Stimulated activated CD8-positive, alpha-beta memory T cell treated with anti-CD3 and anti-CD28 coated beads, Interleukin-7, amount 100 ng/mL, for 24 hours (primary cell): ENCODE measurements at regions not wholly inside any gene's neighbourhood (a gene's known extent, or its start where the extent isn't known, plus 50 kb on each side); places are given as distances from the start of the nearest gene placed in this dataset.
"Not testable (repeated sequence)": the region's sequence is repeated elsewhere in the genome, so short reads cannot be mapped to it uniquely, and the experiment has no call there.

Source experiments
- DNase-seq: peaks from one replicate; pipeline ENCODE4 v3.0.0-alpha.2; 2020; ENCODE audit warnings: low read depth

DNA sequence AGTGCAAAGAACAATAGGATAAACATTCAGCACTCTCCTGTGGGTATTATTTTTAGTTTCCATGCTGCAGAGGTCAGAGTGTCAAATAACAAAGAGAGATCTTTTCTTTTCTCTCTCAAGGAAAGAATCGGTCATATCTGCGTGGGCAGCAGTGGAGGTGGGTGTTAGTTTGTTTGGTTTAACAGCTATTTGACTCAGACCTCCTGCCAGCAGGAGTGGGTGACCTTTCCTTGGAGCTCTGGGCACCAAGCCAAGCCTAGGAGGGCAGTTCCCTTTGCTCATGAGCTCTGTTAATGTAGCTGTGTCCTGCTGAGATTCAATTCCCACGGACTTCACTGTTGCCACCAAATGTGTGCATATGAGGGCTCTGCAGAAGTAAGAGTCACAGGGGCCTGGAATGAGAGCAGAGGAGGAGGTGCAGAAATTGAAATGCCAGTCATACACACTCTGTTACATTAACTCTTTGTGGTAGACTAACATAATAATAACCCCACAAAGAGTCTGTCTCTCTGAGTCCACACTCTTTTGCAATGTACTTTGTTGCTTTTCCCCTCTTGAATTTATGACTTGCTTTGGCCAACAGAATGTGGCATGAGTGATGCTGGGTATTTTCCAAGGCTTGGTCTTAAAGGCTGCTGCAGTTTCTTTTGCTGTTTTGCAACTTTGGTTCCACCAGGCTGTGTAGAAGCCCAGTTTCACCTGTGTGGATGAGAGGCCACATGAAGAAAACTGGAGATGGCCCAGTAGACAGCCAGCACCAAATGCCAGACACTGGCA is 76.0 kb upstream of the GRK3 start:
- DNase-seq = peak; percentile 6

- no peak for DNase-seq
Measured at GRCh38 chr22:25489947-25490346, 74.5 kb upstream of the GRK3 start.

DNA sequence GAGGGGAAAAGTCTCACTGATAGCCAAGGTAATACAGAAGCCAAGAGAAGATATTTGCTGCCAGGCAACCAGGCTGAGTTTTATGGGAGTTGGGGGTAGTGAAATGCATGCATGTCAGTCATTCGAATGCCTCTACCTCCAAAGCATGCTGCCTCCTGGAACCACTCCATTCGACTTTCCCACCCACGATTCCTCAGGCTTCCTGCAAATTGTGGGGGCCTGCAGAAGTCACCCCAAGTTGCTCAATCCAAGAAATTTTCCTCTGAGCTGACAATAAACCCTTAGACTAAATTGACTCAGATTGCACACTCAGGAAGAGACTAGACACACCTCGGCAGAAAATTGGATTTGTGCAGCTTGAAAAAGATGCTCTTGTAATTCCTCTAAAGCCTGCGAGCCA is 73.6 kb upstream of the GRK3 start:
- DNase-seq = no peak

- no peak for DNase-seq
Measured at GRCh38 chr22:25492162-25492561, 72.3 kb upstream of the GRK3 start.

DNA sequence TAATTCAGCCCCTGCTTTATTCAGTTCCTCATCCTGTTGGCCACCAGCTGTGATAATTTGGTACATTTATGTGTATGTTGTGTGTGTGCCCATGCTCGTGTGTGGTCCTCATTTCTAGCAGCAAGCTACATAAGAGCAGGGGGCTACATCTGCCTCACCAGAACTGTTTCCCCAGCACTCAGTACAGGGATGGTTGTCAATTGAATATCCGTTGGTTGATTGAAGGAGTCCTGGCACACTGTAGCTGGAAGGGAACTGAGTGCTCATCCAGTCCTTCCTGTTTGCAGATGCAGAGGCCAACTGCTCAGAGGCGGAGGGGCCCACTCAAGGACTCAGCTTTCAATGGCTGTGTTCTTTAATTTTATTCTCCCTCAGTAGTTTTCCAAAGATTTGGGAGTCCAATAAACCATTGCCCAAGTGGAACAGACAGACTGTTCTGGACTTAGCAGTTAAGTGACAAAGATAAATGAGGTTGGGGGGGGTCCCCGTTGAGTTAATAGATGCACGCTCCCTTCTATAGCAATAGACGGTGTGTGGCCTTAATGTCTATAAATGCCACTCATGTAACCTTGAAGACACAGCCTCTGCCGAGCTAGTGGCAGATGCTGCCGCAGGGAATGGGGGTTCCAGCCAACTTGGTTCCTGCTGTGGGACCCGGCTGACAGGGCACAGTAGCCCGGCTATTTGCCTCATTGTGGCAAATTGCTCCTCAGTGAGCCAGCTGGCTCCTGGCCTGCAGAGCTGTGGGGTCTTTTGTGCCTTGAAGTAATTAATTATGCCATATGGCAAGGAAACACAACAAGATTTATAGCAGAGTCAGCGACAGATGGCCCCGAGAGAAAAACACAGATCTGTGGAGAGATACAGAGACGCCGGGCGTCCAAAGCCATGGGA is 71.4 kb upstream of the GRK3 start:
- no peak for DNase-seq

DNA sequence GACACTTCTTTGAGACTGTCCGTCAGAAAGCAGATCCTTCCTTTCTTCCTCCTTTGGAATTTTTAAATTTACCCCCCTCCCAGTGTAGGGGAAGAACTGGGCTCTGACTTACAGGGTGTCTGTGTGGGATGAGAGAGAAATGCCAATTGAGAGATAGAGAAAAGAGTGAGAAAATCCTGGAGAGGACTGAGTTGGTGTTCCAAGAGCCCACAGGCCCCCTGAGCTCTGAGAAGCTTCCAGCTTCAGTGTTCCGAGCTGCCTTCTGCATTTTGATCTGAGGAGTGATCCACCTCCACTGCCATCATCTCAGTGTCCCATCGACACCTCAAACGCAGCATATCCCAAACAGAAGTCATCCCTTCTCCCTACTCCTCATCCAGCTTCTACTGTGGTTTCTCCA is 70.7 kb upstream of the GRK3 start:
- no peak for DNase-seq

GRCh38 chr22:25494774-25495173 is 69.7 kb upstream of the GRK3 start:
- DNase-seq = no peak

- DNase-seq = no peak
Measured at GRCh38 chr22:25495285-25495684, 69.2 kb upstream of the GRK3 start.

GRCh38 chr22:25496396-25497064 is 67.9 kb upstream of the GRK3 start:
- no peak for DNase-seq

DNA sequence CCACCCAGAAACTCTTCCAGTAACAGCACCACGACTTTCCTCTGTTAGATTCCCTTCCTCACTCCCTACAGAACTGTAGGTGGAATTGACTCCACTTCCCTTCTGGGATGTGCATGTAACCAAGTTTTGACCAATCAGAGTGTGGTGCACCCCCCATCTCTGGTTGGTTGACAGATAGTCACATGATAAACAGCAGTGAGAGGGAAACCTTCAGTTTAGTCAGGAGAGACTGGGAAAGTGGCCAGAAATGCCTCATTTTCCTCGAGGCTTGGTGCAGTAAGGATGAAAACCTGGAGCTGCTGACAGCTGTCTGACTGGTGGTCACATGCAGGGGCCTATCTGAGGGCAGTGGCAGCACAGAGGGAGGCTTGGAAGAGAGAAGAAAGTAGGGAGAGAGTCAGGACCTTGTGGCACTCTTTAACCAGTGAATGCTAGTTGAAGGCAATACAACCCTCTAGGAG is 67.3 kb upstream of the GRK3 start:
- no peak for DNase-seq

DNA sequence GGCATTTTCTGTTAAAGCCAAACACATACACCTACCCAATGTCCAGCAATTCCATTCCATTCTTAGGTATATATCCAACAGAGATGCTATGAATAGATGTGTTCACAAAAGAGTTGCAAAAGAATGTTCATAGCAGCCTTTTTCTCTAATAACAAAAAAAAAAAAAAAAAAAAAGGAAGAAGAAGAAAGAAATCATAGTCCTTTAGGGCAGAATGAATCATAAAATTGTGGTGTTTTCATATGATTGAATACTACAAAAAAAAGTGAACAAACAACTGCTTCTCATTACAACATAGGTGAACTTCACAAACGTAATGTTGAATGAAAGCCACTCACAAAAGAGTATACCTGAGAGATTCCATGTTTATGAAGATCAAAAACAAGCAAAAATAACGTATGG is 66.8 kb upstream of the GRK3 start:
- DNase-seq = no peak

DNA sequence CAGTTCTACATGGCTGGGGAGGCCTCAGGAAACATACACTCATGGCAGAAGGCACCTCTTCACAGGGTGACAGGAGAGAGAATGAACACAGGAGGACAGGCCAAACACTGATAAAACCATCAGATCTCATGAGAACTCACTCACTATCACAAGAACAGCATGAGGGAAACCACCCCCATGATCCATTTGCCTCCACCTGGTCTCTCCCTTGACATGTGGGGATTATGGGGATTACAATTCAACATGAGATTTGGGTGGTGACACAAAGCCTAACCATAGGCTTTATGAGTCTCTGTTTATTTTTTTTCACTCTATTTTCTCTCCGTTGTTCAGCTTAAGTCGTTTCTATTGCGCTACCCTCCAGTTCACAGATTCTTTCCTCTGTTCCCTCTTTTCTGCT is 63.8 kb upstream of the GRK3 start:
- not testable (repeated sequence) for DNase-seq

- not testable (repeated sequence) for DNase-seq
Measured at GRCh38 chr22:25504017-25504416, 60.5 kb upstream of the GRK3 start.

DNA sequence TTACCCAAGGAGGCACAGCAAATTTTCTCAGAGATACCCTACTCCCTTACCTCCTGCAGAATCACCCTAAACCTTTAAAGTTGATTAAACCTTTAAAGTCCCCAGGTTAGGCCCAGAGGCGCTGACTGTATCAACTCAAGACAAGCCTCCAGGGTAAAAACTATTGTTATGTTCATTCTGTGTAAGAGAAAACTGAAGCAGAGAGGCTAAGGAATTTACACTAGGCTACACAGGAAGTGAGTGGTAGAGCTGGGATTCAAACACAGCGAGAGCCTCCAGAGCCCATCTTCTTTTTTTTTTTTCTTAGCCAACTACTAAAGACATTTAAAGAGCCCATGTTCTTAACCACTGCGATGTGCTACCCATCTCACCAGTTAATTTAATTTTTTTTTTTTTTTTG is 56.3 kb upstream of the GRK3 start:
- DNase-seq = no peak

GRCh38 chr22:25508761-25509321 is 55.6 kb upstream of the GRK3 start:
- DNase-seq = no peak

DNA sequence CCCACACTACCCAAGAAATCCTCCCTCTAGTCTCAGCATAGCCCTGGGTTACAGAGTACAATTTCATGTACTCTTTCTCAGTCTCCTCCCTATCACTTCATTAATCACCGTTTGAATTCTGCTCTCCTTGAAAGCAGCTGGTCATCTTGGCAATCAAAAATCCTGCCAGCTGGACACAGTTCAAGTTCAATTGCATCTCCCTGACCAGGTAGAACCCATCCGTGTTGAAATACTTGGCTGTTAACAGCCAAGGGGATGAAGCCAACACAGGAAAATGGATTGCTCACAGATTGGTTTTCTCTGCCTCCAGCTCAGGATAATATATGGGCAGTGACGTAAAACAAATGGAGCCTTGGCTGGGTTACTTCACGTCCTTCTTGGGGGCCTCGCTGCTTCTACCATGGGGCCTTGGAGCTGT is 55.1 kb upstream of the GRK3 start:
- DNase-seq = no peak

GRCh38 chr22:25510876-25511275 is 53.6 kb upstream of the GRK3 start:
- DNase-seq = no peak

- DNase-seq = no peak
Measured at GRCh38 chr22:25511725-25512124, 52.8 kb upstream of the GRK3 start.

DNA sequence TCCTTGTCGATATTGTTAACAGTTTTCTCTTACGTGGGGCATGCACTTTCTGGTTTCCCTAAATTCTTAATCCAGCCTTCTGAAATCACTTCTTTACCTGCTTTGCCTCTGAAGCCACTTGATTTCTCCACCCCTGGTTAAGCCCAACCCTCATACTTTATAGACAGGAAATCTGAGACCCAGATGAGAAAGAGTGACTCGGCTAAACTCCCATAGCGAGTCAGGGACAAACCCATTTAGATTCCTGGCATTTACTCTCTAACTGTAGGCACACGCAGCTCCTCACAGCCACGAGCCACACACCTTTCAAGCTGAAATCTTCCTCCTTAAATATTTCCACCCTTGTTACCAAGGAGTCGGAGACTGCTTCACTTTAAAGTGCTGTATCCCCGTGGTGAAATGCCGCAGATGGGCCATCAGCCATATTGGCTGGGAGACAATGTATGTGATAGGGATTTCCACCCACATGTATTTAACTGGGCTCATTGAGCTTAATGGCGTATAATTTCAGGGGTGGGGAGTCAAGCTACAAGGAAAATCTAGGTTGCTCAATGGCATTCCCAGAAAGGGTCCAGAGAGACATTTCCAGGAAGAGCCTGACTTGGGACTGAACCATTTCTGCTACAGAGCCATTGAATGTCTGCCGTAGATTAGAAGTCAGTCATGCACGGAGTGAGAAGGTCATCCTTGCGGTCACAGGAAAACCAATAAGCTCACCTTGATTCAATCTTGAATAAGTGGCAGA is 49.9 kb upstream of the GRK3 start:
- no peak for DNase-seq
